ENCODE measurements at regions not wholly inside any gene's neighbourhood (a gene's known extent, or its start where the extent isn't known, plus 50 kb on each side); places are given as distances from the start of the nearest gene placed in this dataset.
"Not testable (repeated sequence)": the region's sequence is repeated elsewhere in the genome, so short reads cannot be mapped to it uniquely, and the experiment has no call there.

DNA sequence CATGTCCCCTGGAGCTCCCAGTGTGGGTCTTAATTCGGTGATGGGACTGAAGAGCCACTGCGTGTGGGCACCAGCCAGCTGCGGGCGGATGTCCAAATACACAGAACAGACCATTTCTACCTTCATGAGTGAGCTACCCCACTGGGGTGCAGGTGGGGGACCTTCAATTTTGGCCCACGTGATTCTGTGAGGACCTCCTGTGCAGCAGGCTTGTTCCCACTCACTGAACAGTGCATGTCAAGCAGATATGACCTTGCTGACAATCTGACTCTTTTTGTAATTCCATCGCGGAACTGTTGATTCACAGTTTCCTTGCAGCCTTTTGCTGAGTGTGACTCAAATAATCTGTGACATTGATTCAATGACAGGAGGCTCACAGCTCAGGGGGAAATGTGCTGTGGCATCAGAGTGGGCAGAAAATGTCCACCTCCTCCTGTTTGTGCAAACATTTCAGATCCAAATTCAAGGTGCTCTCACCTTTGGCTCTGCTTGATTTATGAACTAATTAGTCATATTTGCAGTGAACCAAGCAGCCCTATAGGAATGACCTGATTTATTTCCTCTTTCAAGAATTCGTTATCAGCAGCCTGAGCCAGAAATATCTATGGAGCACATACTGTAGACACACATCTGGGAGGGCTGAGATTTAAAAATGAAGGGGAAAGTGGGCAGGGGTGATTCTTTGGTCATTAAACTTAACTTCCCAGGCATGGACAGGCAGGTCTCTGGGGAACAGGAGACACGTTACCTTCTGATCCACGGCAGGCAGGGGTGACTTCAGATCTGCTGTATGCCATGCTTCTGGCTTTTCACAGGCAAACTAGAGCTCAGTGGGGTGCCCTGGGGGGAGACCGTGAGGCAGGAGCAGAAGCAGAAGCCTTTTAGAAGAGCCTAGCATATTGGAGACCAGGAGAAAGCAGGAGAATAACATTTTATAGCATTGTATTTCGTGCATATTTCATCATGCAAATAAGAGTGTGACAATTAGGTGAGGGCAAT, 170.0 kb upstream of the KL start:
- no peaks in the 10 kb centered on the region for H4K20me1 ChIP-seq (ENCODE audit: insufficient read depth, low read length)
- H3K36me3 ChIP-seq (ENCODE audit: insufficient read depth, low read length) = no peaks in the 10 kb centered on the region
- no peaks in the 10 kb centered on the region for H3F3A ChIP-seq (ENCODE audit: insufficient read depth, low read length)
- H3K27me3 ChIP-seq (ENCODE audit: insufficient read depth, low read length) = no peaks in the 10 kb centered on the region
- H3K79me2 ChIP-seq (ENCODE audit: insufficient read depth, low read length) = no peaks in the 10 kb centered on the region
- no peak overlapping the region for H3K4me2 ChIP-seq (ENCODE audit: low read length)
- H3K9me3 ChIP-seq (ENCODE audit: low read length) = no peaks in the 10 kb centered on the region
- H3K4me1 ChIP-seq (ENCODE audit: insufficient read depth, low read length, severe bottlenecking) = no peaks in the 10 kb centered on the region
- TF ChIP-seq, protein P1, sequence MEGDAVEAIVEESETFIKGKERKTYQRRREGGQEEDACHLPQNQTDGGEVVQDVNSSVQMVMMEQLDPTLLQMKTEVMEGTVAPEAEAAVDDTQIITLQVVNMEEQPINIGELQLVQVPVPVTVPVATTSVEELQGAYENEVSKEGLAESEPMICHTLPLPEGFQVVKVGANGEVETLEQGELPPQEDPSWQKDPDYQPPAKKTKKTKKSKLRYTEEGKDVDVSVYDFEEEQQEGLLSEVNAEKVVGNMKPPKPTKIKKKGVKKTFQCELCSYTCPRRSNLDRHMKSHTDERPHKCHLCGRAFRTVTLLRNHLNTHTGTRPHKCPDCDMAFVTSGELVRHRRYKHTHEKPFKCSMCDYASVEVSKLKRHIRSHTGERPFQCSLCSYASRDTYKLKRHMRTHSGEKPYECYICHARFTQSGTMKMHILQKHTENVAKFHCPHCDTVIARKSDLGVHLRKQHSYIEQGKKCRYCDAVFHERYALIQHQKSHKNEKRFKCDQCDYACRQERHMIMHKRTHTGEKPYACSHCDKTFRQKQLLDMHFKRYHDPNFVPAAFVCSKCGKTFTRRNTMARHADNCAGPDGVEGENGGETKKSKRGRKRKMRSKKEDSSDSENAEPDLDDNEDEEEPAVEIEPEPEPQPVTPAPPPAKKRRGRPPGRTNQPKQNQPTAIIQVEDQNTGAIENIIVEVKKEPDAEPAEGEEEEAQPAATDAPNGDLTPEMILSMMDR (IDR thresholded peaks at IDR 0.05; ENCODE audit: low read length) = no peak
- TF ChIP-seq EZH2 (IDR thresholded peaks at IDR 0.05; ENCODE audit: borderline replicate concordance, low read length) = no peak
- H2AFZ ChIP-seq (ENCODE audit: low read length) = no peak overlapping the region
- no peaks in the 10 kb centered on the region for H3K9me2 ChIP-seq (ENCODE audit: low read depth, low read length)
- H3K4me3 ChIP-seq (ENCODE audit: low read depth, low read length, poor library complexity, severe bottlenecking) = no peak overlapping the region
- no peak overlapping the region for H3K27ac ChIP-seq (ENCODE audit: low read depth, low read length, poor library complexity, severe bottlenecking)
- H3K9ac ChIP-seq (ENCODE audit: low read length) = no peak overlapping the region

DNA sequence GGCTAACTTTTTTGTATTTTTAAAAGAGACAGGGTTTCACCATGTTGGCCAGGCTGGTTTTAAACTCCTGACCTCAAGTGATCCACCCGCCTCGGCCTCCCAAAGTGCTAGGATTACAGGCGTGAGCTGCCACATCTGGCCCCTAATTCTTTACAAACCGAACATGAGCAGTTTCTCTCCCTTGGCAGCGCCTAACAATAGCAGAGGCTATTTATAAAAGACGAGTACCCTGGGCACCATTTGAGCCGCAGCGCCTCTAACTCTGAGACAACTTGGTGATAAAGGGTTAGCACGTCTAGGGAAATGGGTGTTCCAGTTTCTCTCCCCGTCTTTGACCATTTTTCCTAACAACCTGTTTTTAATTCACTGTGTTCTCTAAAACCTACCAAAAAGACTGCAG, 168.2 kb upstream of the KL start:
- H3K27ac ChIP-seq (ENCODE audit: low read depth, low read length, poor library complexity, severe bottlenecking); H3K27me3 ChIP-seq (ENCODE audit: insufficient read depth, low read length); H3K79me2 ChIP-seq (ENCODE audit: insufficient read depth, low read length); H3K36me3 ChIP-seq (ENCODE audit: insufficient read depth, low read length); H3K9me3 ChIP-seq (ENCODE audit: low read length); H3F3A ChIP-seq (ENCODE audit: insufficient read depth, low read length); H3K4me1 ChIP-seq (ENCODE audit: insufficient read depth, low read length, severe bottlenecking); H2AFZ ChIP-seq (ENCODE audit: low read length); H4K20me1 ChIP-seq (ENCODE audit: insufficient read depth, low read length); H3K9ac ChIP-seq (ENCODE audit: low read length); H3K9me2 ChIP-seq (ENCODE audit: low read depth, low read length); H3K4me2 ChIP-seq (ENCODE audit: low read length); H3K4me3 ChIP-seq (ENCODE audit: low read depth, low read length, poor library complexity, severe bottlenecking): not testable (repeated sequence)

DNA sequence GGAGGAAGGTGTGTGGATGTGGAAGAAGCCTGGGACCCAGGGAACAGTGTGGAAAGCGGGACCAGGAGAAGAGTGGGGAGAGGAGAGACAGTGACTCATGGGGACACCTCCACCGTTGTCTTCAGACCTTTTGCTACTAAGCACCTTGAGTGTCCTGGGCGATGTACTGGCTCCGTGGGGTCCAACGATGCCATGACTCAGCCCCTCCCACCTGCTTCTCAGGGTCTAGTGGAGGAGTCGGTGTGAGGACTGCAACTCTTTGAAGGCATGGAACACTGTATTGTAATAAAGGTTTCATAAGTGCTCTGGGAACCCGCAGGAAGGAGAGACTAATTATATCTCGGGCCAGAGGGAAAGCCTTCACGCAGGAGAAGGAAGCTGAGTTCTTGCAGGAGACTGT, 166.9 kb upstream of the KL start:
- Histone ChIP-seq H3K36me3 (ENCODE audit: insufficient read depth, low read length) (no peaks in the 10 kb centered on the region), H3K79me2 (ENCODE audit: insufficient read depth, low read length) (no peaks in the 10 kb centered on the region), H2AFZ (ENCODE audit: low read length) (no peak overlapping the region), H3K4me2 (ENCODE audit: low read length) (no peak overlapping the region), H3K9me2 (ENCODE audit: low read depth, low read length) (no peaks in the 10 kb centered on the region), H3K9ac (ENCODE audit: low read length) (no peak overlapping the region), H3K27me3 (ENCODE audit: insufficient read depth, low read length) (no peaks in the 10 kb centered on the region), H3K4me3 (ENCODE audit: low read depth, low read length, poor library complexity, severe bottlenecking) (no peak overlapping the region), H3K9me3 (ENCODE audit: low read length) (no peaks in the 10 kb centered on the region), H4K20me1 (ENCODE audit: insufficient read depth, low read length) (no peaks in the 10 kb centered on the region), H3K27ac (ENCODE audit: low read depth, low read length, poor library complexity, severe bottlenecking) (no peak overlapping the region), H3F3A (ENCODE audit: insufficient read depth, low read length) (no peaks in the 10 kb centered on the region), H3K4me1 (ENCODE audit: insufficient read depth, low read length, severe bottlenecking) (no peaks in the 10 kb centered on the region)
- no peak for TF ChIP-seq EZH2 (IDR thresholded peaks at IDR 0.05; ENCODE audit: borderline replicate concordance, low read length)
- TF ChIP-seq, protein P1 (IDR thresholded peaks at IDR 0.05; ENCODE audit: low read length) = no peak

Measured in OCI-LY1 (cell line).